ENCODE measurements at regions not wholly inside any gene's neighbourhood (a gene's known extent, or its start where the extent isn't known, plus 50 kb on each side); places are given as distances from the start of the nearest gene placed in this dataset.

DNA sequence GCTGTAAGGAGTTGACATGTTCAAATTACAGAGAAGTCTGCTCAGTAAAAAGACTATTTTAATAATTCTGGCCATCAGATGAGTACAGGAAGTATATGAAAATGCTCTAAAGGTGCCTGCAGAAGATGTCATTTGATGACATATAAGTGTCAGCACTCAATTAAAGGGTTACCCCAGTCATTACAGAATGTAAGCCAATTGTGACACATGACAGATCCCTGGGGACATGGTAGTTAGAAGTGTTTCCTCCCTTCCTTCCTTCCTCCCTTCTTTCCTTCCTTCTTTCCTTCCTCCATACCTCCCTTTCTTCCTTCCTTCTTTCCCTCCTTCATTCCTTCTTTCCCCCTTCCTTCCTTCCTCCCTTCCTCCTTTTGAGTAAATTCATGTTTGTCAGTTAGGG is 453.0 kb downstream of the RAPGEF2 start:
- Mint-ChIP-seq H3K36me3 (ENCODE audit: low read depth) (no peaks in the 10 kb centered on the region), H3K27ac (ENCODE audit: unreplicated experiment) (no peak overlapping the region), H3K4me3 (ENCODE audit: unreplicated experiment) (no peak overlapping the region), H3K4me1 (ENCODE audit: low read depth) (no peaks in the 10 kb centered on the region), H3K9me3 (ENCODE audit: low read depth) (peaks cover 3% of the 10 kb centered on the region), H3K27me3 (ENCODE audit: low read depth) (peaks cover 14% of the 10 kb centered on the region)
- no peak for DNase-seq (ENCODE audit: low spot score)
- TF ChIP-seq CTCF (IDR thresholded peaks at IDR 0.05) = no peak

GRCh38 chr4:159562366-159562765 is 459.5 kb downstream of the RAPGEF2 start:
- H3K4me3 Mint-ChIP-seq (ENCODE audit: unreplicated experiment) = no peak overlapping the region
- H3K36me3 Mint-ChIP-seq (ENCODE audit: low read depth) = no peaks in the 10 kb centered on the region
- no peaks in the 10 kb centered on the region for H3K4me1 Mint-ChIP-seq (ENCODE audit: low read depth)
- peaks cover 4% of the 10 kb centered on the region for H3K27me3 Mint-ChIP-seq (ENCODE audit: low read depth)
- no peak for TF ChIP-seq CTCF (IDR thresholded peaks at IDR 0.05)
- no peak for DNase-seq (ENCODE audit: low spot score)
- H3K9me3 Mint-ChIP-seq (ENCODE audit: low read depth) = peaks cover 8% of the 10 kb centered on the region
- no peak overlapping the region for H3K27ac Mint-ChIP-seq (ENCODE audit: unreplicated experiment)

DNA sequence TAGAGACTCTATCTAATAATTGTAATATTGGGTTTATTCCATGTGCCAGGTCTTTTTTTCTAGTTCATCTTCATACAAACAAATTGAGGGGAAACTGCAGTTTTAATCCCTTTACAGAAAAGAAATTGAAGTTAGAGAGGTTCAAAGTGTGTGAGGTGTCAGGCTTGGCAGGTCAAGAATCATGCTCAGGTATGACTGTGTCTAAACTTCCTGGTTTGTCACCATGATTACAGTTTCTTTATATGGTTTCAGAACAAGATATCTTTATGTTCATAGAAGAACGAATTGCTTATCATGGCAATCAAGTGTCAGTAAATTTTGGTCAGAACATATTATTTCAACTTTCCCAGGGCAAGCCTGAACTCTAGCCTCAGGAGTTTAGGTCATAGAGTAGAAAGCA is 460.4 kb downstream of the RAPGEF2 start:
- no peaks in the 10 kb centered on the region for H3K4me1 Mint-ChIP-seq (ENCODE audit: low read depth)
- TF ChIP-seq CTCF (IDR thresholded peaks at IDR 0.05) = no peak
- no peak overlapping the region for H3K4me3 Mint-ChIP-seq (ENCODE audit: unreplicated experiment)
- H3K27ac Mint-ChIP-seq (ENCODE audit: unreplicated experiment) = no peak overlapping the region
- DNase-seq (ENCODE audit: low spot score) = no peak
- peaks cover 4% of the 10 kb centered on the region for H3K27me3 Mint-ChIP-seq (ENCODE audit: low read depth)
- no peaks in the 10 kb centered on the region for H3K36me3 Mint-ChIP-seq (ENCODE audit: low read depth)
- peaks cover 17% of the 10 kb centered on the region for H3K9me3 Mint-ChIP-seq (ENCODE audit: low read depth)

DNA sequence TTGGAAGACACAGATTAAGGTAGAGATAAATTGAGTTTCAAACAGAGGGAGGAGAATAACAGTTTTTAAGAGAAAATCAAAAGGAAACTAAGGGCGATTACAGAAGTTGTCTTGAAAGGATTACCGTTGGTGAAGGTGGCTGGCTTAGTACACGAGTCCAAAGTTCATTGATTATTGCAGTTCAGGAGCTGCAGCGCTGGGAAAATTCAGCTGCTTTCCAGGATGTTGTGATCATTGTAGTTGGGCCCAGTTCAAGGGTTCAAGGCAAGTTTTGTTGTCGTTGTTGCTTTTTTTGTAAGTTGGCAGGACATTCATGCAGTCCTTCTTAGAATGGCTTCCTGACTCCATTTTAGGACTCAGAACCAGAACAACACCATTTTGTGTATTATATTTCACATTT is 461.7 kb downstream of the RAPGEF2 start:
- Mint-ChIP-seq H3K4me3 (ENCODE audit: unreplicated experiment) (no peak overlapping the region), H3K36me3 (ENCODE audit: low read depth) (peaks cover 3% of the 10 kb centered on the region), H3K4me1 (ENCODE audit: low read depth) (no peaks in the 10 kb centered on the region), H3K27ac (ENCODE audit: unreplicated experiment) (no peak overlapping the region), H3K9me3 (ENCODE audit: low read depth) (peaks cover 28% of the 10 kb centered on the region), H3K27me3 (ENCODE audit: low read depth) (peaks cover 4% of the 10 kb centered on the region)
- DNase-seq (ENCODE audit: low spot score) = no peak
- TF ChIP-seq CTCF (IDR thresholded peaks at IDR 0.05) = no peak

- H3K27me3 Mint-ChIP-seq (ENCODE audit: low read depth) = peaks cover 4% of the 10 kb centered on the region
- no peak overlapping the region for H3K4me3 Mint-ChIP-seq (ENCODE audit: unreplicated experiment)
- no peaks in the 10 kb centered on the region for H3K4me1 Mint-ChIP-seq (ENCODE audit: low read depth)
- no peak for TF ChIP-seq CTCF (IDR thresholded peaks at IDR 0.05)
- no peak overlapping the region for H3K27ac Mint-ChIP-seq (ENCODE audit: unreplicated experiment)
- H3K9me3 Mint-ChIP-seq (ENCODE audit: low read depth) = peaks cover 42% of the 10 kb centered on the region
- no peak for DNase-seq (ENCODE audit: low spot score)
- H3K36me3 Mint-ChIP-seq (ENCODE audit: low read depth) = peaks cover 5% of the 10 kb centered on the region
Observed at GRCh38 chr4:159566786-159567185, 463.9 kb downstream of the RAPGEF2 start.
